Immature natural killer cell (primary cell): ENCODE measurements at regions not wholly inside any gene's neighbourhood (a gene's known extent, or its start where the extent isn't known, plus 50 kb on each side); places are given as distances from the start of the nearest gene placed in this dataset.

Source experiments
- DNase-seq, 3 donors: peaks; one replicate each; pipeline ENCODE4 v3.0.0; 2022; ENCODE audit warnings: mixed read lengths in 1 of 3
- H3K27ac Mint-ChIP-seq, 6 donors: one replicate each; pipeline ENCODE4 v1.8.0; 2020; ENCODE audit warnings: mixed read lengths in 6 of 6, mild to moderate bottlenecking in 5 of 6, inconsistent platforms in 4 of 6, moderate library complexity in 3 of 6
- H3K27me3 Mint-ChIP-seq, 3 donors: one replicate each; pipeline ENCODE4 v1.8.0; 2020 to 2021; ENCODE audit warnings: low read depth in 3 of 3, mild to moderate bottlenecking in 3 of 3, mixed read lengths in 3 of 3, moderate library complexity in 3 of 3, inconsistent platforms in 1 of 3
- H3K36me3 Mint-ChIP-seq, 3 donors: one replicate each; pipeline ENCODE4 v1.8.0; 2020; ENCODE audit warnings: mixed read lengths in 3 of 3, inconsistent platforms in 2 of 3, mild to moderate bottlenecking in 2 of 3
- H3K4me1 Mint-ChIP-seq, 2 donors: one replicate each; pipeline ENCODE4 v1.8.0; 2020; ENCODE audit warnings: inconsistent platforms in 2 of 2, mild to moderate bottlenecking in 2 of 2, mixed read lengths in 2 of 2, moderate library complexity in 1 of 2
- H3K4me3 Mint-ChIP-seq, 5 donors: one replicate each; pipeline ENCODE4 v1.8.0; 2020; ENCODE audit warnings: mild to moderate bottlenecking in 5 of 5, mixed read lengths in 5 of 5, inconsistent platforms in 3 of 5, moderate library complexity in 3 of 5
- H3K9me3 Mint-ChIP-seq, 6 donors: one replicate each; pipeline ENCODE4 v1.8.0; 2020; ENCODE audit warnings: mild to moderate bottlenecking in 6 of 6, mixed read lengths in 6 of 6, inconsistent platforms in 4 of 6, moderate library complexity in 3 of 6

DNA sequence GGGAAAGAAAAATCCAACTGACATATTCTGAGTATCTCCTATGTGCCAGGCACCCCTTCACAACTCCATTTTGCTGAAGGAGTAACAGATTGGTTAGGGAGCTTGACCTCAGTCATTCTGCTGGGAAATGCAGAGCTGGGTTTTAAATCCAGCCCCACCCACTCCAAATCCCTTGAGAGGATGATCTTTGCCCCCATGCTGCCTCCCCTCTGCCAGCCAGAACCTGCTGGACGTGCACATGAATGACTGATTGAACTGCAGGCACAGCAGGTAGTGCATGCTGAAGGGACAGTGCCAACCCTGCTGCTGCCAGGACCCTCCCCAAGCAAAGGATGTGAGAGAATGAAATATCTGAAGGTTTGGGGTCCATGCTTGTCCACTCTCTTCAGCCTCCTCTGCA, 340.9 kb downstream of the BUD13 start:
- no peaks in the 10 kb centered on the region for H3K4me1 Mint-ChIP-seq
- H3K9me3 Mint-ChIP-seq, result no peaks in the 10 kb centered on the region
- H3K36me3 Mint-ChIP-seq, result no peaks in the 10 kb centered on the region
- no peak overlapping the region for H3K4me3 Mint-ChIP-seq
- no peak for DNase-seq
- H3K27ac Mint-ChIP-seq, result no peak overlapping the region
- peaks cover 0 to 3% (median 3%) of the 10 kb centered on the region in 3 donors for H3K27me3 Mint-ChIP-seq

DNA sequence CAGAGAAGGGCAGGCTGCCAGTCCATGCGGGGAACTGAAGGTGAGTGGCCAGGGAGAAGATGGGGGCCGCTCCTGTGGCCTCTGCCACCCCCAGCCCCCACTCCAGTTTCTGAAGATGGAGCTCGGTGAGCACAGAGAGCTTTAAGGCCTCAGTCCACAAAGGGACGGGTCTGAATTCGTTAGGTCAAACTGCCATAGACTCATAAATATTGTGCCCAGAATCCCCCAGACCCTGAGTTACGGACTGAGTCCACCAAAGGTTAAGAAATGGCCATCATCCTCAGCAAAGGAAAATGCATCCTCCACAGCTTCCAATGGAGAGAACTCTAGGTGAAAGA, 344.2 kb downstream of the BUD13 start:
- no peak for DNase-seq
- Mint-ChIP-seq H3K27me3 (peaks cover 2 to 7% (median 3%) of the 10 kb centered on the region in 3 donors), H3K4me1 (no peaks in the 10 kb centered on the region), H3K27ac (no peak overlapping the region), H3K36me3 (no peaks in the 10 kb centered on the region), H3K4me3 (no peak overlapping the region), H3K9me3 (peaks cover 0 to 3% (median 0%) of the 10 kb centered on the region in 6 donors)

- no peak for DNase-seq
- Mint-ChIP-seq H3K9me3 (peaks cover 0 to 3% (median 0%) of the 10 kb centered on the region in 6 donors), H3K36me3 (no peaks in the 10 kb centered on the region), H3K27me3 (peaks cover 2 to 7% (median 3%) of the 10 kb centered on the region in 3 donors), H3K4me1 (no peaks in the 10 kb centered on the region), H3K4me3 (no peak overlapping the region), H3K27ac (no peak overlapping the region)
Observed at GRCh38 chr11:116427903-116428637, 344.7 kb downstream of the BUD13 start.

DNA sequence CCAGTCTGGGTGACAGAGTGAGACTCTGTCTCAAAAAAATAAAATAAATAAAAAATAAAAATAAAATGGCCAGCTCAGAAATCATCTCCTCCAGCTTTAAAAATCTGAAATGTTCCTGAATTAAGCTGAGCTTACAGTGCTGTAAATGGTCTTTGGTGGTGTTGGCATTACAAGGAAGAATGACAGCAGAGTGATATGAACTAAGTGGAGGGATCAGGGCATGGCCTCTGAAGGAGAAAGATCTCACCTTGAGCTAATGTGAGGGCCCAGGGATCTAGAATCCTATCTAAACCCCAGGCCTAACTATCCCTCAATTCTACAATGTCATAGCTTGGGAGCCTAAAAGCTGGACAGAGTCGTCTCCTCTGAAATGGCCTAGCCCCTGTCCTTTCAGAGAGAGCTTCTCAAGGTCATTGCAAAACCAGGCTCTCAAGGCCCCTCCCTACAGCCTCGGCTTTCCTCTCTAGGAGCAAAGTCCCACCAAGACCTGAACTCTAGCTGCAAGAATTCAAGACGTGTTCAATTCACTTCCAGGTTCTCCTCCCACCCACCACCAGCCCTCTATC, 345.4 kb downstream of the BUD13 start:
- H3K27ac Mint-ChIP-seq, result no peak overlapping the region
- H3K4me1 Mint-ChIP-seq, result no peaks in the 10 kb centered on the region
- no peak for DNase-seq
- no peak overlapping the region for H3K4me3 Mint-ChIP-seq
- peaks cover 2 to 7% (median 3%) of the 10 kb centered on the region in 3 donors for H3K27me3 Mint-ChIP-seq
- peaks cover 0 to 3% (median 0%) of the 10 kb centered on the region in 6 donors for H3K9me3 Mint-ChIP-seq
- H3K36me3 Mint-ChIP-seq, result no peaks in the 10 kb centered on the region

GRCh38 chr11:116426761-116427160, 346.0 kb downstream of the BUD13 start:
- Mint-ChIP-seq H3K9me3 (peaks cover 0 to 3% (median 0%) of the 10 kb centered on the region in 6 donors), H3K27ac (no peak overlapping the region), H3K4me3 (no peak overlapping the region), H3K4me1 (no peaks in the 10 kb centered on the region), H3K36me3 (no peaks in the 10 kb centered on the region), H3K27me3 (peaks cover 2 to 9% (median 5%) of the 10 kb centered on the region in 3 donors)
- DNase-seq, result no peak

DNA sequence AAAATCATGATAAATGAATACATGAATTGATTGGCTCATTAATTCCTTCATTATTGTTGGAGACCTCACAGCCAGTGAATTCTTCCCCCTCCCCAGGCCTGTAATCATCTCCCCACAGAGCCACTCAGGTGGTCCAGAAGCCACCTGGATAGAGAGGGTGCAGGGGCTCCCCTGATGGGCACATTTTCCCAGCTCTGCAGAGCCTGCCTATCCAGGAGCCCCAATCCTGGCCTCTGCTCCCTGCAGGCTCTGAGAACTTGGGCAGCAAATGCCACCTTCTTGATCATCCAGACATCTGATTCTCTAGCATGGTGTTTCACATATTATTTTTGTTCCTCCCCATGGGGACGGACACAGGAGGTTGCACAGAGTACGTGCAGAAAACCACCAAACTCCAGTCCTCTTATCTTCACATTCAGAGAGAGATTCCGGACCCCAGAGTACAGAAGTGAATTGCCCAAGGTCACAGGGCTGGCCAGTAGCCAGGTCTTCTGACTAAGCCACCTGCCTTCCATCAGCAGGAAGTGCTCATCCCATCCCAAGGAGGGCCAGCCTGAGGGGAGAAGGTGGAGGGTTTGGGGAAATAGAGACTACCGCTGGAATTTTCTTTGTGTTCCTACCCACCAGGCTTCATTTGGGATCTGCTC, 348.0 kb downstream of the BUD13 start:
- peaks cover 0 to 3% (median 0%) of the 10 kb centered on the region in 6 donors for H3K9me3 Mint-ChIP-seq
- H3K4me3 Mint-ChIP-seq, result no peak overlapping the region
- DNase-seq, result no peak
- no peaks in the 10 kb centered on the region for H3K4me1 Mint-ChIP-seq
- no peaks in the 10 kb centered on the region for H3K36me3 Mint-ChIP-seq
- H3K27ac Mint-ChIP-seq, result no peak overlapping the region
- peaks cover 2 to 11% (median 5%) of the 10 kb centered on the region in 3 donors for H3K27me3 Mint-ChIP-seq

GRCh38 chr11:116422956-116423600, 349.7 kb downstream of the BUD13 start:
- no peaks in the 10 kb centered on the region for H3K36me3 Mint-ChIP-seq
- no peak overlapping the region for H3K4me3 Mint-ChIP-seq
- H3K9me3 Mint-ChIP-seq, result peaks cover 0 to 3% (median 0%) of the 10 kb centered on the region in 6 donors
- H3K27me3 Mint-ChIP-seq, result peaks cover 2 to 15% (median 5%) of the 10 kb centered on the region in 3 donors
- H3K27ac Mint-ChIP-seq, result no peak overlapping the region
- DNase-seq, result no peak
- H3K4me1 Mint-ChIP-seq, result no peaks in the 10 kb centered on the region

GRCh38 chr11:116422556-116422955, 350.2 kb downstream of the BUD13 start:
- Mint-ChIP-seq H3K9me3 (peaks cover 0 to 3% (median 0%) of the 10 kb centered on the region in 6 donors), H3K36me3 (no peaks in the 10 kb centered on the region), H3K27ac (no peak overlapping the region), H3K27me3 (peaks cover 2 to 15% (median 2%) of the 10 kb centered on the region in 3 donors), H3K4me3 (no peak overlapping the region), H3K4me1 (no peaks in the 10 kb centered on the region)
- DNase-seq, result no peak

- peaks cover 2 to 14% (median 2%) of the 10 kb centered on the region in 3 donors for H3K27me3 Mint-ChIP-seq
- H3K27ac Mint-ChIP-seq, result no peak overlapping the region
- DNase-seq, result no peak
Observed at GRCh38 chr11:116421529-116422185, 351.1 kb downstream of the BUD13 start.

GRCh38 chr11:116420770-116421528, 351.8 kb downstream of the BUD13 start:
- no peak for DNase-seq
- Mint-ChIP-seq H3K4me3 (no peak overlapping the region), H3K4me1 (no peaks in the 10 kb centered on the region), H3K36me3 (no peaks in the 10 kb centered on the region), H3K9me3 (peaks cover 0 to 3% (median 0%) of the 10 kb centered on the region in 6 donors), H3K27ac (no peak overlapping the region), H3K27me3 (peaks cover 2 to 13% (median 4%) of the 10 kb centered on the region in 3 donors)

More at GRCh38 chr11:116421529-116422185, 351.1 kb downstream of the BUD13 start:
- no peaks in the 10 kb centered on the region for H3K4me1 Mint-ChIP-seq
- no peak overlapping the region for H3K4me3 Mint-ChIP-seq
- no peaks in the 10 kb centered on the region for H3K36me3 Mint-ChIP-seq
- peaks cover 0 to 3% (median 0%) of the 10 kb centered on the region in 6 donors for H3K9me3 Mint-ChIP-seq

DNA sequence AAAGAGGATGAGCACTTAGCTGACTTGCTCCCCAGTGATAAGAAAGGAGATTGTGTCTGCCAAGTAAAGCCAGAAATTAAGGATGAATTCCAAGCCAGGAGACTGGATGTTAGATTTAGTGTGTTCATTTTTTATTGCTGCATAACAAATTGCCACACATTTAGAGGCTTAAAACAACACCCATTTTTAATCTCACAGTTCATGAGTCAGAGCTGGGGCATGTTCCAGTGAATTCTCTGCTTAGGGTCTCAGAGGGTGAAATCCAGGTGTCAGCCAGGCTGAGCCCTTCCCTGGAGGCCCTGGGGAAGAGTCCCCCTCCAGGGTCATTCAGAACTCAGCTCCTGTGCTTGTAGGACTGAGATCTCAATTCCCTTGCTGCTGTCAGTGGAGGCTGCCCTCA, 352.8 kb downstream of the BUD13 start:
- Mint-ChIP-seq H3K4me1 (no peaks in the 10 kb centered on the region), H3K27me3 (peaks cover 2 to 9% (median 6%) of the 10 kb centered on the region in 3 donors), H3K27ac (no peak overlapping the region), H3K9me3 (no peaks in the 10 kb centered on the region), H3K36me3 (no peaks in the 10 kb centered on the region), H3K4me3 (no peak overlapping the region)
- no peak for DNase-seq

DNA sequence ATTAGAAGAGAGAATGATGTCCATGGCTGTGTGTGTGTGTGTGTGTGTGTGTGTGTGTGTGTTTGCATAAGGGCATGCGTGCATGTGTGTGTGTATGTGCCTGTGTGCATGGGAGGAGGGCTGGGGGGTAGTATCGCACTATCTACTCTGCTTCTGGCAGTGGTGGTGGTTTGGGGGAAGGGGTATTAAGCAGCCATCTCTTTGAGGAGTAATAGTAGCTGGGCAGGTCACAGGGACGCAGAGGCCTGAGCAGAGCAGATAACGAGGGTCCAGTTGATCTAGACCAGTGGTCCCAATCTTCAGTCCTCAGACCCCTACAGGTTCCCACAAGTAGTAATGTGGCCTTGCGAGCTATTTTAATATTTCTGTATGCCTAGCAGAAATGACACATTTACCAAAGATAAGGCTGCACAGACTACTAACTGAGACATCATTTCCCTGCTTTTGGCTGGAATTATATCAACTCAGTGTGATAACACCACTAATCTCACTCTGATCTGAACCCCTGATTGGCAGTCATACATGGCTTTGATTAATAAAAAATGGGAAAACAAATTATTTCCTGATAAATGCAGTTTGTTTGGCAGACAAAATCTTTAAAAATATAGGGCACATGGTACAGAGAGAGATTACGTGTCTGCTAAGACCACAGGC, 354.3 kb downstream of the BUD13 start:
- H3K27me3 Mint-ChIP-seq, result peaks cover 2 to 9% (median 8%) of the 10 kb centered on the region in 3 donors
- DNase-seq, result no peak
- H3K4me3 Mint-ChIP-seq, result no peak overlapping the region
- no peaks in the 10 kb centered on the region for H3K9me3 Mint-ChIP-seq
- H3K4me1 Mint-ChIP-seq, result no peaks in the 10 kb centered on the region
- H3K36me3 Mint-ChIP-seq, result no peaks in the 10 kb centered on the region
- H3K27ac Mint-ChIP-seq, result no peak overlapping the region

- no peak overlapping the region for H3K4me3 Mint-ChIP-seq
- no peaks in the 10 kb centered on the region for H3K36me3 Mint-ChIP-seq
- H3K9me3 Mint-ChIP-seq, result no peaks in the 10 kb centered on the region
- H3K27me3 Mint-ChIP-seq, result peaks cover 0 to 9% (median 8%) of the 10 kb centered on the region in 3 donors
- no peak overlapping the region for H3K27ac Mint-ChIP-seq
- no peak for DNase-seq
- H3K4me1 Mint-ChIP-seq, result no peaks in the 10 kb centered on the region
Observed at GRCh38 chr11:116416852-116417251, 355.9 kb downstream of the BUD13 start.
